MM.1S (cell line): ENCODE measurements at regions not wholly inside any gene's neighbourhood (a gene's known extent, or its start where the extent isn't known, plus 50 kb on each side); places are given as distances from the start of the nearest gene placed in this dataset.

Source experiments
- DNase-seq: peaks from one replicate; pipeline ENCODE4 v3.0.0-alpha.2; 2015
- H2AFZ ChIP-seq: fragments of 300-600 bp; sonication (generic); 2 replicates; pipeline ENCODE4 v1.6.0; 2016; ENCODE audit warnings: antibody characterized with exemption, low read length
- H3F3A ChIP-seq: fragments of 300-600 bp; sonication (generic); 2 replicates; pipeline ENCODE4 v1.6.1; 2016; ENCODE audit warnings: mild to moderate bottlenecking, antibody characterized with exemption, low read length, moderate library complexity, mixed read lengths; ENCODE audit not compliant: insufficient read depth
- H3K27ac ChIP-seq: fragments of 300-600 bp; sonication (generic); 2 replicates; pipeline ENCODE4 v1.5.1; 2016; ENCODE audit warnings: mild to moderate bottlenecking, low read length
- H3K27me3 ChIP-seq: fragments of 300-600 bp; sonication (generic); replicated peaks from 2 replicates; pipeline ENCODE4 v1.6.0; 2016; ENCODE audit warnings: low read length; ENCODE audit not compliant: insufficient read depth
- H3K36me3 ChIP-seq: fragments of 300-600 bp; sonication (generic); replicated peaks from 2 replicates; pipeline ENCODE4 v1.6.1; 2016; ENCODE audit warnings: mild to moderate bottlenecking, low read length, mixed read lengths; ENCODE audit not compliant: insufficient read depth
- H3K4me1 ChIP-seq: fragments of 300-600 bp; sonication (generic); 2 replicates; pipeline ENCODE4 v1.6.1; 2016; ENCODE audit warnings: low read length, mixed read lengths
- H3K4me2 ChIP-seq: fragments of 300-600 bp; sonication (generic); 2 replicates; pipeline ENCODE4 v1.6.0; 2016; ENCODE audit warnings: low read depth, low read length
- H3K4me3 ChIP-seq: fragments of 300-600 bp; sonication (generic); 2 replicates; pipeline ENCODE4 v1.5.1; 2016; ENCODE audit warnings: low read length, mixed read lengths
- H3K79me2 ChIP-seq: fragments of 300-600 bp; sonication (generic); 2 replicates; pipeline ENCODE4 v1.6.1; 2016; ENCODE audit warnings: mixed run types, low read length, mixed read lengths
- H3K9ac ChIP-seq: fragments of 300-600 bp; sonication (generic); 2 replicates; pipeline ENCODE4 v1.6.1; 2016; ENCODE audit warnings: low read length, mixed read lengths
- H3K9me2 ChIP-seq: fragments of 300-600 bp; sonication (generic); replicated peaks from 2 replicates; pipeline ENCODE4 v1.6.1; 2016; ENCODE audit warnings: mild to moderate bottlenecking, low read length, mixed read lengths; ENCODE audit not compliant: insufficient read depth
- H3K9me3 ChIP-seq: fragments of 300-600 bp; sonication (generic); replicated peaks from 2 replicates; pipeline ENCODE4 v1.6.1; 2016; ENCODE audit warnings: mild to moderate bottlenecking, low read length, mixed read lengths; ENCODE audit not compliant: insufficient read depth
- H4K20me1 ChIP-seq: fragments of 300-600 bp; sonication (generic); 2 replicates; pipeline ENCODE4 v1.6.1; 2016; ENCODE audit warnings: mild to moderate bottlenecking, low read length, moderate library complexity, mixed read lengths; ENCODE audit not compliant: insufficient read depth
- CTCF ChIP-seq: fragments of 300-600 bp; sonication (generic); IDR thresholded peaks from 2 replicates; pipeline ENCODE4 v1.5.1; 2016; ENCODE audit warnings: antibody characterized with exemption, low read length, mixed read lengths
- EZH2 ChIP-seq: fragments of 300-600 bp; sonication (generic); optimal IDR thresholded peaks from 2 replicates; pipeline ENCODE3; 2017; ENCODE audit warnings: low read depth, mild to moderate bottlenecking, antibody characterized with exemption, low read length, mixed read lengths
- EZH2phosphoT487 ChIP-seq: fragments of 300-600 bp; sonication (generic); IDR thresholded peaks from 2 replicates; pipeline ENCODE4 v1.6.1; 2018; ENCODE audit warnings: antibody characterized with exemption, low read length

GRCh38 chr1:198893763-198894444 is 255.1 kb downstream of the PTPRC start:
- no peak for DNase-seq
- no peaks in the 10 kb centered on the region for H4K20me1 ChIP-seq
- no peak overlapping the region for H3K27ac ChIP-seq
- no peak overlapping the region for H2AFZ ChIP-seq
- H3K9me3 ChIP-seq, result no peaks in the 10 kb centered on the region
- no peak overlapping the region for H3K4me3 ChIP-seq
- no peaks in the 10 kb centered on the region for H3F3A ChIP-seq
- no peak overlapping the region for H3K9ac ChIP-seq
- no peaks in the 10 kb centered on the region for H3K79me2 ChIP-seq
- H3K27me3 ChIP-seq, result no peaks in the 10 kb centered on the region
- TF ChIP-seq CTCF, result no peak
- TF ChIP-seq EZH2phosphoT487, result no peak
- no peak for TF ChIP-seq EZH2
- no peaks in the 10 kb centered on the region for H3K9me2 ChIP-seq
- no peaks in the 10 kb centered on the region for H3K4me1 ChIP-seq
- H3K36me3 ChIP-seq, result no peaks in the 10 kb centered on the region
- no peak overlapping the region for H3K4me2 ChIP-seq

GRCh38 chr1:198901266-198901665 is 262.4 kb downstream of the PTPRC start:
- H3K9me2 ChIP-seq, result no peaks in the 10 kb centered on the region
- no peak overlapping the region for H3K4me3 ChIP-seq
- no peaks in the 10 kb centered on the region for H3K27me3 ChIP-seq
- H2AFZ ChIP-seq, result no peak overlapping the region
- TF ChIP-seq CTCF, result no peak
- no peak overlapping the region for H3K27ac ChIP-seq
- H3K79me2 ChIP-seq, result no peaks in the 10 kb centered on the region
- no peaks in the 10 kb centered on the region for H3K9me3 ChIP-seq
- no peak overlapping the region for H3K9ac ChIP-seq
- no peak overlapping the region for H3K4me2 ChIP-seq
- no peaks in the 10 kb centered on the region for H3K36me3 ChIP-seq
- H3F3A ChIP-seq, result no peaks in the 10 kb centered on the region
- no peaks in the 10 kb centered on the region for H4K20me1 ChIP-seq
- peaks cover 8% of the 10 kb centered on the region for H3K4me1 ChIP-seq
- no peak for DNase-seq

DNA sequence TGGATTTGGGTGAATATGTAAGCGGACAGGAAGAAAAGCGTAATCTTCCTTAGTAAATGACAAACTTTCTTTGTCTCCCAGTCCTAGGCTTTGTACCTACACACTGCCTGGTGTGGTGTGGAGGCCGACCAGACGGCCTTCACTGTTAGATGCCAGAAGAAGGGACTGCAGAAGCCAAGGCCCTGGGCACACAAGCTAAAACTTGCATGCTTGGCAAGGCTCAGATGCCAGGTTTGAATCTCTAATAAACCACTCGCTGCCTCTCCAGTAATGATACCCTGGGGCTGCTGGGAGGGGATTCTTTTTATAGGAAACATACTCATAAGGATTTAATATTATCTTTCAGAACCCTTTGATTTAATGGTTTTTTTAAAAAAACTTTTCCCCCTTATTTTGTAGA is 263.8 kb downstream of the PTPRC start:
- no peaks in the 10 kb centered on the region for H3K9me2 ChIP-seq
- no peak overlapping the region for H3K9ac ChIP-seq
- no peaks in the 10 kb centered on the region for H3K36me3 ChIP-seq
- H3K9me3 ChIP-seq, result no peaks in the 10 kb centered on the region
- no peaks in the 10 kb centered on the region for H4K20me1 ChIP-seq
- no peaks in the 10 kb centered on the region for H3F3A ChIP-seq
- H3K4me2 ChIP-seq, result no peak overlapping the region
- H2AFZ ChIP-seq, result no peak overlapping the region
- no peaks in the 10 kb centered on the region for H3K79me2 ChIP-seq
- H3K27me3 ChIP-seq, result no peaks in the 10 kb centered on the region
- H3K4me1 ChIP-seq, result peaks cover 8% of the 10 kb centered on the region
- H3K27ac ChIP-seq, result no peak overlapping the region
- TF ChIP-seq CTCF, result no peak
- TF ChIP-seq EZH2, result no peak
- TF ChIP-seq EZH2phosphoT487, result no peak
- H3K4me3 ChIP-seq, result no peak overlapping the region
- no peak for DNase-seq
